Stimulated activated CD8-positive, alpha-beta memory T cell treated with anti-CD3 and anti-CD28 coated beads, Interleukin-12 subunit alpha, Interleukin-12 subunit beta, amount 100 ng/mL, for 1 hour (primary cell): ENCODE measurements at regions not wholly inside any gene's neighbourhood (a gene's known extent, or its start where the extent isn't known, plus 50 kb on each side); places are given as distances from the start of the nearest gene placed in this dataset.

Experiments
- DNase-seq: peaks from one replicate; pipeline ENCODE4 v3.0.0-alpha.2; 2020; ENCODE audit warnings: low read depth

- DNase-seq, result no peak
Measured at GRCh38 chr18:71899707-71900472, 644.3 kb downstream of the CBLN2 start.

DNA sequence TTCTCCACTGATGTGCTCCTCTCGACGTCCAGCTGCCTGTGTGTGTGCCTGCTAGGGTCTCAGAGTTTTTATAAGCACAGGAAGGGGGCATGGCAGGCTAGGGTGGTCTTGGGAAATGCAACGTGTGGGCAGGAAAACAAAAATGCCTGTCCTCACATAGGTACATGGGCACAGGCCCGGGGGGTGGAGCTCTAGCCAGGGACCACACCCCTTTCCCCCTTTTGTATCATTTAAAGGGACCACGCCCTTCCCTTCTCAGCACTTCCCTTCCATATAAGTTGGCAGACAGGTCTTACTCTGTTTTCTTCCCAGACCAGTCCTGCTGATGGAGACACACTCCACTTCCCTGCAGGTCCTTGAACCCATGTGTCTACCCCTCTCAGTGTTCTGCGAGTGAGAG lies 645.0 kb downstream of the CBLN2 start:
- DNase-seq, result no peak

- DNase-seq, result no peak
Measured at GRCh38 chr18:71887509-71887908, 656.6 kb downstream of the CBLN2 start.

DNA sequence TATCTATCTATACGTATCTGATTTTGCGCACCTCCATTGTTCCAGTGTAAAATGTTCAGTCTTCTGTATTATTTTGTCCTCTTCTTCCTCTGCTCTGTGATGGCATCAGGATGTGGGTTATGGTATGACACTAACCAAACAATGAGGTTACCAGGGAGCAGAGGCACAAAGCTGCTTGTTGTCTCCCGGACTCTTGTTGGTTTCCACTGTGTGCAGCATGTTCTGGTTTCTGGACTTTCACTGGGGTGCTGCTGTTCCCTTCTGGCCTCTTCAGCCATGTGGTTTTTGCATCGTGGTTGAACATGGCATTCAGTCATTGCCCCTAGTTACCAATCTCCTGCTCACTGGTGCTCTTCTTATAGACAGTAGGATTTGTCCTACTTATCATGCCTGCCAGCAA lies 665.9 kb downstream of the CBLN2 start:
- DNase-seq, result no peak

GRCh38 chr18:71873695-71874094 lies 670.4 kb downstream of the CBLN2 start:
- no peak for DNase-seq

GRCh38 chr18:71865888-71866287 lies 678.3 kb downstream of the CBLN2 start:
- DNase-seq, result no peak

DNA sequence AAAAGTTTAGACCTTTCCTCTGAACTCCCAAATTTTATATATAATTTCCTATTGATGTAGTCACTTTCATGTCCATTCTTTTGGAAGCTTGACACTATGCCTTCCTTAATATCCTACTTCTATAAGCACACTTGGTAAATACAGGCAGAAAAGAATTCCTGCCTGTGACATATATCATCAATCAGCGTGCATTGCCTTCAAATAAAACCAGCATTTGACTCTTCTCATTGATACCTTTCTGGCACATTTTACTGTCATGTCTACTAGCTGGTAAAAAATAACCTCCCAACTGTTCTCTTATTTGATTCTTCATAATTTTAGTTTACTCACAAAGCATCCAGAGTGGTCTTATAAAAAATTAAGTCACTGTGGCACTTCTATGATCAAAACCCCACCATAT lies 693.5 kb downstream of the CBLN2 start:
- DNase-seq, result no peak

- DNase-seq, result no peak
Measured at GRCh38 chr18:71849407-71849806, 694.7 kb downstream of the CBLN2 start.

- no peak for DNase-seq
Measured at GRCh38 chr18:71846716-71847115, 697.4 kb downstream of the CBLN2 start.

- DNase-seq, result no peak
Measured at GRCh38 chr18:71844814-71845213, 699.3 kb downstream of the CBLN2 start.

GRCh38 chr18:71842666-71843065 lies 701.5 kb downstream of the CBLN2 start:
- DNase-seq, result no peak

DNA sequence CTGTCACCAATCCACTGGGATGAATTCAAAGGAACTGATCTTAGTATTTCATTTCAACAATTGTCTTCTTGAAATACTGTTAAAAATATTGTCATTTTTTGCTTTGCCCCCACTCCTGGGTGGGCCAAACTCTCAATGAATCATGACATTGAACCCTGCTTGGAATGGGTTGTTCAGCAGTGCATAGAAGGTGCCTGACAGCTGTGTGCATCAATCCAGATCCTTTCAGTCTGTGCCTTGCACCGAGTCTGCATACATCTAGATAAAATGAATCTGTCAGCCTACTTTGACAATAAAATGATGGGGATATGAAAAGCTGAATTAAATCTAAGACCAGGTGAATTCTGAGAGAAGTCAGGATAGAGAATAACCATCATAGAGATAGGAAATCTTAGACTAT lies 706.6 kb downstream of the CBLN2 start:
- DNase-seq, result no peak

DNA sequence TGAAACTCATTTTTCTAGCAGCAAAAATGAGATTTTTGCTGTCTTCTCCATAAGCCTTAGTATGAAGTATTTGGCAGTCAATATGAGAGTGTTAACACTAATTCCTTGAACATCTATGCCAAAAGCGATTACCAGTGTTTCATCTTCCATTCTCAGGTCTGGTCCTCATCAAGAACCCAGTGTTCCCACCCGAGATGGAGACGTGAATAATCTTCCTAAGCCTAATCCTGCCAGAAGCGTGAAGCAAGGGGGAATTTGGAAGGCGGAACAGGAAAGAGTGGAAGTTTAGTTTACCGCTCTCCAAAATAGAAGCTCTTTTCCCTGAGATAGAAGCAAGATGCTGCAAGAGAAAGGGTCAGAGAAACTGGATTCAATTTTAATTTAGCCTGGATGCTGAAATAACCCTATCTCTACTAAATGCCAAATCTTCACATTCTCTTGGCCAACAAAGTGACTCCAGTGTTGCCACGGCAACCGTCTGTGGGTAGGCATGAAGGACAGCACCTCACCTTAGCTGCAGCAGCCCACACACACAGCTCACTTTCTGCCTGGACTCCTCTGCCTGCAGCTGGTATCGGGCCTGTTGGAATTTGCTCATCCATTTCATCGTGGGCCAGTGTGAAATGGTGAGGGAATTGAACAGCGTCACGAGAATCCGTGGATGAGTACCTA lies 711.1 kb downstream of the CBLN2 start:
- DNase-seq, result no peak

DNA sequence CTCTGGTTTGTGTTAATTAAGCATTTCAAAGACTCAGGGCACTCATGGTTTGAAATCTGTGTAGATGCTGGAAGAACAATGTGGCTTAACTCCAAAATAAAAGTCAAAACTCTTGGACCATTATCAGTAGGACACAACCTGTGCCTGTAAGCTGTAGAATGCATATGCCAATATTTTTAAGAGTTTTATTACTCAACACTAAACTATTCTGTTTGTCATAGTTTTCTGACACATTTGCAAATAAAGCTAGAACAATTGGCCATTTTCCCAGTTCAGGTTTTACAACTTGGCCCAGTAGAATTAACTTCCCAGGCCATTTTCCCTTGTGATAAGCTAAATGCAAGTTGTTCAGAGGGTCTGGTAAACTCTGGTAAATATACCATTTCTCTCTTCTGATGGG lies 713.1 kb downstream of the CBLN2 start:
- no peak for DNase-seq

DNA sequence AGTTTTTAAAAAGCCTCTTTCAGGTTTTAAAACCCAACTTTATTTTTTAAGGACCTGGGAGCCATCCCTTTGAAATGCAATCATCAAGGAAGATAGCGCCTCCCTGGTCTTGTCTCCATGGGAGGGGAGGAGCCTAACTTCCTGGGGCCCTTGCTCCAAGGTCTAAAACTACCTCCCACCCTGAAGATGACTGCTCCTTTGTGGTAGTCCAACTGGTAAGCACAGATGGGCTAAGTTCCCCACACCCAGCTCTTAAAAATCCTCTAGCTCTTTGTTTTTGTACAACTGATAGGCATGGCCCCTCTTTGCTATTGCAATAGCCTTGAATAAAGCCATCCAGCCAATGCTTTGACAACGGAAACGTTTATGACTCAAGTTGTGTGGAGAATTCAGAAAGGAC lies 716.8 kb downstream of the CBLN2 start:
- DNase-seq, result no peak

DNA sequence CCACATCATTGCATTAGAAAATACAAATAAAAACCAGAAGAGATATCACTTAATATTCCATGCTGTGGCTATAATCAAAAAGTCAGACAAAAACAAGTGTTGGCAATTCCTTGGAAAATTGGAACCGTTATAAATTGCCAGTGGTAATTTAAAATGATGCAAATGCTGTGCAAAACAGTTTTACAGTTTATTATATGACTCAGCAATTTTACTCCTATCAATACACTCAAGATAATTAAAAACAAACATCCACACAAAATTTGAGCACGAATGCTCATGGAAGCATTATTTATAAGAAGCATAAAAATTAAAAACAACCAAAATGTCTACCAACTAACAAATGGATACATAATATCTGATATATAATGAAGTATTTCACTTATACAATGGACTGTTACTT lies 728.8 kb downstream of the CBLN2 start:
- DNase-seq, result no peak

- DNase-seq, result no peak
Measured at GRCh38 chr18:71809711-71810110, 734.4 kb downstream of the CBLN2 start.

DNA sequence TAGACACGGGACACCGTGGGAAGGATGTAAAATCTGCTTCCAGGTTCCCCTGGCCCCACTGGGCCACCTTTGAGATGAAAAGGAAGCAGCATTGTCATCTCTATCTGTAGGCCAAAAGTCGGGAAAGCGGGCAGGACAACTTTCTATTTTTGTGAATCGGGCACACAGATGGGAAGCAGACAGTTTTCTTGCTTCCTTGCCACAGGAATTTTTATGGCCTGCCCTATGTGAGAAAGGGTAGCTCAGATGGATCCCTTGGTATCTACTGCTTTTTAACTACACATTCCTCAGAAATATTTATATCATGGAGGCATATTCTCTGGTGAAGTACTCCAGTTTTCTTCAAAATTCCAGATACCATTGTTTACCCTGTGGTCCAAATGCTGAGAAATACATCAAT lies 735.5 kb downstream of the CBLN2 start:
- DNase-seq, result no peak

DNA sequence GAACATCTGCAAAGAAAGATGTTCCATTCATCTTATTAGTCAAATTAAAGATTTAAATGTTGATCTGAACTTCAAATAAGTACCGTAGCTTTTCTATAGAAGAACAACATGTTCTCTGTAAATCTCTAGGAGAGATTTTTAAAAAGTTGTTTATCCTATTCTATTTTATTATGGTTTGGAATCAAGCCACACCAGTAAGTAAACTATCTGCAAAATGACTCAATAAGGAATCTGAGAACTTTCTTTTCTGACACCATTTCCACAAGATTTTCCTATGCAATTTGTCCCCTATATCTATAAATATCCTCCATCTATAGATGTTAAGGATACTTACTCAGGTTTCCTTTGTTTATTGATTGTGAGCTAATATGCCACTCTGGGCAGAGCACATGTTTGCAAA lies 736.6 kb downstream of the CBLN2 start:
- DNase-seq, result no peak

DNA sequence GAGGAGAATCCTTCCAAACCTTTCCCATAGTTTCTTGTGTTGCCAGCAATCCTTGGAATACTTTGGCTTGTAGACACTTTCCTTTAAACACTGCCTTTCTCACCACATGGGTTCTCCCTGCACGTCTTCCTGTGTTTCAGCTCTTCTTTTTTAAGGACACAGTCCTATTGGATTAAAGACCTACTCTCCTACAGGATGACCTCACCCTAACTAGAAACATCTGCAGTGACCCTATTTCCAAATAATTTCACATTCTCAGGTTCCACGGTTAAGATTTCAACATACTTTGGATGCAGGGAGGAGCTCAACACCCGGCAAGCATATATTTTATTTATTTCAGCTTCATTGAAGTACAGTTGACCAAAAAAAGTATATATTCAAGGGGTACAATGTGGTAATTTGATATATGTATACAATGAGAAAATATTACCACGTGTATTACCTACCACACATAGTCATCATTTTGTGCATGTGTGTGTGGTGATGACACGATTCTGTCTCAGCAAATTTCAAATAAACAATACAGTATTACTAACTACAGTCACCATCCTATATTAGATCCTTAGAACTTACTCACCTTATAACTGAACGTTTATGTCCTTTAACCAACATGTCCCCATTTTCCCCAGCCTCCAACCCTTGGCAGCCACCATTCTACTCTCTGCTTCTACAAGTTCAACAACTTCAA lies 745.0 kb downstream of the CBLN2 start:
- DNase-seq, result no peak

DNA sequence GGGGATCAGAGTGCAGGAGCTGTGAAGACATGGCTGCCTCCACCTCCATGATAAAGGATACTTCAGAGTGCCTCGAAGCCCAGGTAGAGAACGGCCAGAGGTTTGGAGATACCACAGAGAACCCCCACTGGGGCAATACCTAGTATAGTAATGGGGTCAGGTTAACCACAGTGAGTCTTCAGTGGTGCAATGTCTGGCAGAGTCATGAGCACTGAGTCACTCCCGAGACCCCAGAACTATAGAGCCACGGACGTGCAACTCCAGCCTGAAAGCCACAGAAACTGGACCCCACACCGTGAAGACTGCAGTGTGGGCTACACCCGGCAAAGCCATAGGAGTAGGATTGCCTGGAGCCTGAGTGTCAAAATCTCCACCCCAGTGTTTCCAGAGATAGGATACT lies 746.6 kb downstream of the CBLN2 start:
- no peak for DNase-seq

DNA sequence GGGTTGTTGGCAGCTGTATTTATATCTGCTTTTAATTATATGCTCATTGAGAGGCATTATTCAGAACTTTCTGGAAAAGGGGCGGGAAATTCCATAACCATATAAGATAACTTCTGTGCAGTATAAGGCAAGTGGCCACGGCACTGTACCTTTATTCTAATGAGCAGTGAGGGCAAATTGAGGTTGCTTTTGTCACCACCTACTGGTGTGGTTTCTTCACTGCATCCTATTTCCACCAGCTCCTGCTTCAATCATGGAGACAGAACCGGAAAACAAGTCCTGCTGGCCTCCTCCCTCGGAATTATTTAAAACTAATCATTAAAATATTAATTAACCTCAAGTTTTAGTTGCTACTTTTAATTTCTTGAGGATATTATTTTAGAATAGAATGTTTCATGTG lies 759.4 kb downstream of the CBLN2 start:
- no peak for DNase-seq

DNA sequence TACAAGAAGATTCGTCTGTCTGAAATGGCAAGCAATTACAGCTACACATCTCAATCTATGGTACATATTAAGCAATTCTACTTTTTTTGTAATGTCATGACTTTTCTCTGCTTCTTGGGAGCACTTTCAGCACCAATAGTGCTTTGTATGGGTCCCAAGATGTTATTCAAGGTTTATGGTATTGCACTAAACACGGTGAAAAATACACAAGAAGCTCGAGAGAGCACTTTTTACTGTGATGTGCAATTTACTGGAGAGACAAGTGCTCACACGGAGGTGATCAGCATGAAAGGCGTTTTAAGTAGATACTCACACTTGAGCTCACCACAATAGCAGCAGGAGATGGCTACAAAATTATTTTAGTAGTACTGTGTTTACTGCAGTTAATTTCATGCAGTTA lies 783.6 kb downstream of the CBLN2 start:
- no peak for DNase-seq
